CD14-positive monocyte (primary cell): ENCODE measurements at regions not wholly inside any gene's neighbourhood (a gene's known extent, or its start where the extent isn't known, plus 50 kb on each side); places are given as distances from the start of the nearest gene placed in this dataset.

ENCODE experiments used
- DNase-seq, 3 donors: peaks; one replicate each; pipeline ENCODE4 v3.0.0-alpha.2; 2011 to 2022
- H2AFZ ChIP-seq: 2 replicates; pipeline ENCODE4 v1.6.0; 2012; ENCODE audit warnings: mild to moderate bottlenecking, low read depth, low read length, inconsistent platforms; ENCODE audit not compliant: insufficient read depth, poor library complexity, severe bottlenecking
- H3K27ac ChIP-seq, 2 donors: 1 replicate in 1 of 2; 2 replicates in 1 of 2; pipeline ENCODE4 v1.5.1; 2012 to 2013; ENCODE audit warnings: low read length in 2 of 2, control low read depth in 1 of 2, inconsistent platforms in 1 of 2, low read depth in 1 of 2, mild to moderate bottlenecking in 1 of 2
- H3K27me3 ChIP-seq, 2 donors: one replicate each; pipeline versions ENCODE4 v1.6.0 to v1.6.1; 2011 to 2013; ENCODE audit warnings: low read length in 2 of 2; ENCODE audit not compliant: control insufficient read depth in 2 of 2, insufficient read depth in 2 of 2
- H3K36me3 ChIP-seq, 2 donors: replicated peaks in 1 of 2; 1 replicate in 1 of 2; 2 replicates in 1 of 2; pipeline versions ENCODE4 v1.5.1 to v1.6.1; 2012 to 2013; ENCODE audit warnings: low read length in 2 of 2, control low read depth in 1 of 2, inconsistent platforms in 1 of 2, mild to moderate bottlenecking in 1 of 2; ENCODE audit not compliant: insufficient read depth in 2 of 2, control insufficient read depth in 1 of 2
- H3K4me1 ChIP-seq, 2 donors: 1 replicate in 1 of 2; 2 replicates in 1 of 2; pipeline versions ENCODE4 v1.5.1 to v1.6.1; 2012 to 2013; ENCODE audit warnings: low read length in 2 of 2, control low read depth in 1 of 2, inconsistent platforms in 1 of 2, mild to moderate bottlenecking in 1 of 2, moderate library complexity in 1 of 2; ENCODE audit not compliant: insufficient read depth in 2 of 2, control insufficient read depth in 1 of 2
- H3K4me2 ChIP-seq: replicated peaks from 2 replicates; pipeline ENCODE3; 2012; ENCODE audit warnings: low read length, moderate library complexity, mild to moderate bottlenecking; ENCODE audit not compliant: poor library complexity, severe bottlenecking; ENCODE audit errors: extremely low read depth
- H3K4me3 ChIP-seq, 3 experiments: fragments of 200-600 bp in 1 of 3; sonication (generic) in 1 of 3; replicated peaks in 1 of 3; 1 replicate in 2 of 3; 2 replicates in 1 of 3; pipeline ENCODE4 v1.5.1; 2011 to 2013; ENCODE audit warnings: low read length in 3 of 3, mild to moderate bottlenecking in 3 of 3, control low read depth in 2 of 3, low read depth in 2 of 3, inconsistent platforms in 1 of 3, moderate library complexity in 1 of 3
- H3K79me2 ChIP-seq: 2 replicates; pipeline ENCODE4 v1.6.0; 2012; ENCODE audit warnings: mild to moderate bottlenecking, control low read depth, inconsistent platforms, low read length, moderate library complexity; ENCODE audit not compliant: insufficient read depth
- H3K9ac ChIP-seq: 2 replicates; pipeline ENCODE4 v1.6.0; 2017; ENCODE audit warnings: low read length, mild to moderate bottlenecking; ENCODE audit not compliant: insufficient read depth, poor library complexity, severe bottlenecking
- H3K9me3 ChIP-seq, 2 donors: replicated peaks in 1 of 2; 1 replicate in 1 of 2; 2 replicates in 1 of 2; pipeline versions ENCODE4 v1.5.1 to v1.6.1; 2012 to 2013; ENCODE audit warnings: low read length in 2 of 2, control low read depth in 1 of 2; ENCODE audit not compliant: control insufficient read depth in 1 of 2, insufficient read depth in 1 of 2
- H4K20me1 ChIP-seq: 2 replicates; pipeline ENCODE4 v1.6.0; 2012; ENCODE audit warnings: mild to moderate bottlenecking, low read length, control low read depth, moderate library complexity; ENCODE audit not compliant: insufficient read depth
- H3K27ac Mint-ChIP-seq, 7 donors: one replicate each; pipeline ENCODE4 v1.8.0; 2020; ENCODE audit warnings: mild to moderate bottlenecking in 7 of 7, mixed read lengths in 7 of 7, moderate library complexity in 6 of 7, inconsistent platforms in 2 of 7
- H3K27me3 Mint-ChIP-seq, 3 donors: one replicate each; pipeline ENCODE4 v1.8.0; 2021 to 2022; ENCODE audit warnings: low read depth in 3 of 3, mild to moderate bottlenecking in 3 of 3, mixed read lengths in 3 of 3, moderate library complexity in 3 of 3, inconsistent platforms in 1 of 3
- H3K36me3 Mint-ChIP-seq, 2 donors: one replicate each; pipeline ENCODE4 v1.8.0; 2020; ENCODE audit warnings: mixed read lengths in 2 of 2, inconsistent platforms in 1 of 2, mild to moderate bottlenecking in 1 of 2
- H3K4me1 Mint-ChIP-seq: one replicate; pipeline ENCODE4 v1.8.0; 2020; ENCODE audit warnings: mild to moderate bottlenecking, mixed read lengths
- H3K4me3 Mint-ChIP-seq, 2 donors: one replicate each; pipeline ENCODE4 v1.8.0; 2020; ENCODE audit warnings: mild to moderate bottlenecking in 2 of 2, mixed read lengths in 2 of 2, moderate library complexity in 1 of 2
- H3K9me3 Mint-ChIP-seq, 7 donors: one replicate each; pipeline ENCODE4 v1.8.0; 2020 to 2022; ENCODE audit warnings: mixed read lengths in 7 of 7, mild to moderate bottlenecking in 6 of 7, moderate library complexity in 6 of 7, inconsistent platforms in 2 of 7
- WGBS: methylation state at CpG from one replicate; pipeline ENCODE4 v1.1.5; 2013; ENCODE audit warnings: missing lambda C conversion rate; ENCODE audit not compliant: insufficient coverage; 5-methylcytosine and 5-hydroxymethylcytosine counted together
- intact Hi-C, 2 donors: fragments of 100-400 bp; cut with micrococcal nuclease; formaldehyde crosslinking; loops; one replicate each; pipeline versions ENCODE4 v1.15.0 to v1.15.1; 2023
- TF ChIP-seq, protein P1 (sequence below): fragments of 200-600 bp; IDR thresholded peaks from one replicate; pipeline ENCODE4 v1.8.0; 2022; ENCODE audit warnings: antibody characterized with exemption, mild to moderate bottlenecking

- no peak overlapping the region for H3K4me2 ChIP-seq
- H3K4me1 Mint-ChIP-seq, result no peaks in the 10 kb centered on the region
- H3K79me2 ChIP-seq, result no peaks in the 10 kb centered on the region
- H3K4me3 Mint-ChIP-seq, result no peak overlapping the region
- no peak overlapping the region for H3K27ac Mint-ChIP-seq
- no peaks in the 10 kb centered on the region for H3K4me1 ChIP-seq
- no peak overlapping the region for H3K9ac ChIP-seq
- no CpG with 5 or more reads among the region's 2 CpGs for WGBS
- H3K36me3 Mint-ChIP-seq, result no peaks in the 10 kb centered on the region
- no peaks in the 10 kb centered on the region for H3K27me3 ChIP-seq
- H2AFZ ChIP-seq, result no peak overlapping the region
- TF ChIP-seq, protein P1, sequence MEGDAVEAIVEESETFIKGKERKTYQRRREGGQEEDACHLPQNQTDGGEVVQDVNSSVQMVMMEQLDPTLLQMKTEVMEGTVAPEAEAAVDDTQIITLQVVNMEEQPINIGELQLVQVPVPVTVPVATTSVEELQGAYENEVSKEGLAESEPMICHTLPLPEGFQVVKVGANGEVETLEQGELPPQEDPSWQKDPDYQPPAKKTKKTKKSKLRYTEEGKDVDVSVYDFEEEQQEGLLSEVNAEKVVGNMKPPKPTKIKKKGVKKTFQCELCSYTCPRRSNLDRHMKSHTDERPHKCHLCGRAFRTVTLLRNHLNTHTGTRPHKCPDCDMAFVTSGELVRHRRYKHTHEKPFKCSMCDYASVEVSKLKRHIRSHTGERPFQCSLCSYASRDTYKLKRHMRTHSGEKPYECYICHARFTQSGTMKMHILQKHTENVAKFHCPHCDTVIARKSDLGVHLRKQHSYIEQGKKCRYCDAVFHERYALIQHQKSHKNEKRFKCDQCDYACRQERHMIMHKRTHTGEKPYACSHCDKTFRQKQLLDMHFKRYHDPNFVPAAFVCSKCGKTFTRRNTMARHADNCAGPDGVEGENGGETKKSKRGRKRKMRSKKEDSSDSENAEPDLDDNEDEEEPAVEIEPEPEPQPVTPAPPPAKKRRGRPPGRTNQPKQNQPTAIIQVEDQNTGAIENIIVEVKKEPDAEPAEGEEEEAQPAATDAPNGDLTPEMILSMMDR, result no peak
- H3K9me3 Mint-ChIP-seq, result no peaks in the 10 kb centered on the region
- no peaks in the 10 kb centered on the region for H3K36me3 ChIP-seq
- no peak for DNase-seq
- intact Hi-C loops, result no loop called here
- H4K20me1 ChIP-seq, result no peaks in the 10 kb centered on the region
- no peak overlapping the region for H3K27ac ChIP-seq
- H3K9me3 ChIP-seq, result no peaks in the 10 kb centered on the region
- H3K4me3 ChIP-seq, result no peak overlapping the region
- H3K27me3 Mint-ChIP-seq, result no peaks in the 10 kb centered on the region
Observed at GRCh38 chr2:57621122-57621663, 425.4 kb upstream of the VRK2 start.

DNA sequence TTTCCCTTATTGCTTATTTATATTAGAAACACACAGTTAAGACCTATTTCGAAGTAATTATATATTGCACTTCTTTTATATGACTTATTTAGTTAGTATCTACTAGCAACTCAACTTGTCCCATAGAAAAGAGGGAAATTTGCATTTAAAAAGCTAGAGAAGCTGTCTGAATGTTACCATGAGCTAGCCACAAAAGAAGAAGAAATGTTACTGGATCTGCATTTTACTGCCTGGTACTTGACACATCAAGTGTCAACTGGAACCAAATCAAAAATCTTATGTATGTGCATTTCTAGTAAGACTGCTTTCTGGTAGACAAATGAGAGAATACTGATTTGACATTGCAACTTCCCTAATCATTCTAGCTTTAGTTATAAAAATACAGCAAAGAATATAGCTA, 424.6 kb upstream of the VRK2 start:
- intact Hi-C loops, result no loop called here
- no peak overlapping the region for H3K4me3 Mint-ChIP-seq

More for the DNA sequence above, 424.6 kb upstream of the VRK2 start:
- H3K27me3 Mint-ChIP-seq, result peaks cover 0 to 1% (median 0%) of the 10 kb centered on the region in 3 donors
- no peaks in the 10 kb centered on the region for H3K4me1 Mint-ChIP-seq
- Histone ChIP-seq H3K27ac (no peak overlapping the region), H4K20me1 (no peaks in the 10 kb centered on the region), H3K9me3 (no peaks in the 10 kb centered on the region), H3K4me2 (no peak overlapping the region), H3K79me2 (no peaks in the 10 kb centered on the region), H3K9ac (no peak overlapping the region), H3K27me3 (no peaks in the 10 kb centered on the region), H2AFZ (no peak overlapping the region), H3K36me3 (no peaks in the 10 kb centered on the region), H3K4me3 (no peak overlapping the region), H3K4me1 (no peaks in the 10 kb centered on the region)
- no peaks in the 10 kb centered on the region for H3K36me3 Mint-ChIP-seq
- no peak overlapping the region for H3K27ac Mint-ChIP-seq
- DNase-seq, result no peak
- no CpG with 5 or more reads among the region's 1 CpG for WGBS
- H3K9me3 Mint-ChIP-seq, result peaks cover 0 to 4% (median 0%) of the 10 kb centered on the region in 7 donors
- TF ChIP-seq, protein P1, result no peak
